Hematopoietic multipotent progenitor cell treated with erythropoietin and hydrocortisone succinate and interleukin-3 and kit ligand, for 6 days (in vitro differentiated cells): ENCODE measurements at regions not wholly inside any gene's neighbourhood (a gene's known extent, or its start where the extent isn't known, plus 50 kb on each side); places are given as distances from the start of the nearest gene placed in this dataset.
"Not testable (repeated sequence)": the region's sequence is repeated elsewhere in the genome, so short reads cannot be mapped to it uniquely, and the experiment has no call there.

ENCODE experiments used
- DNase-seq: peaks from one replicate; pipeline ENCODE4 v3.0.0-alpha.2; 2015

GRCh38 chr22:34608540-34609115, 457.3 kb upstream of the ISX start:
- DNase-seq: no peak

GRCh38 chr22:34609646-34610045, 456.3 kb upstream of the ISX start:
- no peak for DNase-seq

- no peak for DNase-seq
Observed at GRCh38 chr22:34620161-34620560, 445.8 kb upstream of the ISX start.

- DNase-seq: no peak
Observed at GRCh38 chr22:34620832-34621231, 445.1 kb upstream of the ISX start.

GRCh38 chr22:34622602-34623001, 443.4 kb upstream of the ISX start:
- no peak for DNase-seq

GRCh38 chr22:34623580-34623979, 442.4 kb upstream of the ISX start:
- no peak for DNase-seq

GRCh38 chr22:34625892-34626291, 440.1 kb upstream of the ISX start:
- DNase-seq: not testable (repeated sequence)

- no peak for DNase-seq
Observed at GRCh38 chr22:34638128-34638527, 427.8 kb upstream of the ISX start.

GRCh38 chr22:34639911-34640310, 426.0 kb upstream of the ISX start:
- no peak for DNase-seq

GRCh38 chr22:34645375-34645774, 420.6 kb upstream of the ISX start:
- DNase-seq: no peak

GRCh38 chr22:34669001-34669400, 397.0 kb upstream of the ISX start:
- DNase-seq: no peak

GRCh38 chr22:34683031-34683430, 382.9 kb upstream of the ISX start:
- DNase-seq: not testable (repeated sequence)

- not testable (repeated sequence) for DNase-seq
Observed at GRCh38 chr22:34684278-34684677, 381.7 kb upstream of the ISX start.

- DNase-seq: no peak
Observed at GRCh38 chr22:34687116-34687515, 378.8 kb upstream of the ISX start.

GRCh38 chr22:34688825-34689224, 377.1 kb upstream of the ISX start:
- no peak for DNase-seq

GRCh38 chr22:34696557-34696956, 369.4 kb upstream of the ISX start:
- peak; percentile 37 for DNase-seq

- no peak for DNase-seq
Observed at GRCh38 chr22:34702279-34702678, 363.7 kb upstream of the ISX start.

GRCh38 chr22:34709641-34710040, 356.3 kb upstream of the ISX start:
- DNase-seq: no peak

GRCh38 chr22:34722901-34723300, 343.1 kb upstream of the ISX start:
- no peak for DNase-seq

- no peak for DNase-seq
Observed at GRCh38 chr22:34736081-34736480, 329.9 kb upstream of the ISX start.

- DNase-seq: no peak
Observed at GRCh38 chr22:34738661-34739400, 327.1 kb upstream of the ISX start.

GRCh38 chr22:34743110-34743751, 322.7 kb upstream of the ISX start:
- no peak for DNase-seq

- no peak for DNase-seq
Observed at GRCh38 chr22:34760276-34761008, 305.5 kb upstream of the ISX start.

GRCh38 chr22:34761111-34761510, 304.8 kb upstream of the ISX start:
- DNase-seq: no peak
